OCI-LY7 (cell line): ENCODE measurements at regions not wholly inside any gene's neighbourhood (a gene's known extent, or its start where the extent isn't known, plus 50 kb on each side); places are given as distances from the start of the nearest gene placed in this dataset.

Source experiments
- BruUV-seq: library from RNA; stranded (reverse); fragments of 400-500 nt; replicated peaks from 2 replicates; lab custom pipeline; 2021; lab: Mats Ljungman, UMichigan
- CTCF ChIA-PET: fragments of 300-600 bp; sonication (Branson Sonifier 250); formaldehyde crosslinking; loops from one replicate; lab custom pipeline; 2022; ENCODE audit warnings: antibody characterized with exemption; ENCODE audit not compliant: unreplicated experiment; lab: Charles Lee
- POLR2A ChIA-PET: fragments of 300-600 bp; sonication (Branson Sonifier 250); formaldehyde crosslinking; loops from one replicate; lab custom pipeline; 2022; ENCODE audit warnings: antibody characterized with exemption; lab: Charles Lee
- DNase-seq: peaks from one replicate; pipeline ENCODE4 v3.0.0-alpha.2; 2015; ENCODE audit warnings: low spot score
- H2AFZ ChIP-seq: fragments of 200-600 bp; sonication (generic), shearing (Covaris generic); 2 replicates; pipeline ENCODE4 v1.6.1; 2014; ENCODE audit warnings: mild to moderate bottlenecking, antibody characterized with exemption, low read length, moderate library complexity
- H3K27ac ChIP-seq: fragments of 200-600 bp; sonication (generic); 2 replicates; pipeline ENCODE4 v1.5.1; 2014; ENCODE audit warnings: mixed run types, low read depth, mild to moderate bottlenecking, moderate library complexity, low read length, inconsistent platforms; ENCODE audit not compliant: poor library complexity, severe bottlenecking
- H3K36me3 ChIP-seq: fragments of 200-600 bp; sonication (generic); 2 replicates; pipeline ENCODE4 v1.6.1; 2014; ENCODE audit warnings: mild to moderate bottlenecking, antibody characterized with exemption, low read length, moderate library complexity, mixed read lengths; ENCODE audit not compliant: insufficient read depth
- H3K4me1 ChIP-seq: fragments of 200-600 bp; sonication (generic); 2 replicates; pipeline ENCODE4 v1.5.1; 2014; ENCODE audit warnings: mild to moderate bottlenecking, low read length; ENCODE audit not compliant: insufficient read depth, poor library complexity, severe bottlenecking
- H3K4me2 ChIP-seq: fragments of 200-600 bp; sonication (generic); 2 replicates; pipeline ENCODE4 v1.6.1; 2014; ENCODE audit warnings: mild to moderate bottlenecking, low read length
- H3K4me3 ChIP-seq: fragments of 200-600 bp; sonication (generic); 2 replicates; pipeline ENCODE4 v1.5.1; 2014; ENCODE audit warnings: mild to moderate bottlenecking, low read depth, low read length; ENCODE audit not compliant: poor library complexity, severe bottlenecking
- H3K79me2 ChIP-seq: fragments of 200-600 bp; sonication (generic); 2 replicates; pipeline ENCODE4 v1.6.1; 2016; ENCODE audit warnings: low read depth, mild to moderate bottlenecking, low read length, moderate library complexity, mixed read lengths; ENCODE audit not compliant: insufficient read depth
- H3K9me2 ChIP-seq: fragments of 200-600 bp; sonication (generic); 2 replicates; pipeline ENCODE4 v1.6.1; 2016; ENCODE audit warnings: mild to moderate bottlenecking, low read length, mixed read lengths; ENCODE audit not compliant: insufficient read depth
- H3K9me3 ChIP-seq: fragments of 200-600 bp; sonication (generic); 2 replicates; pipeline ENCODE4 v1.6.1; 2014; ENCODE audit warnings: mild to moderate bottlenecking, mixed run types, low read length, mixed read lengths
- H4K20me1 ChIP-seq: fragments of 200-600 bp; sonication (generic); 2 replicates; pipeline ENCODE4 v1.6.1; 2014; ENCODE audit warnings: mild to moderate bottlenecking, antibody characterized with exemption, low read length, moderate library complexity, mixed read lengths; ENCODE audit not compliant: insufficient read depth
- EZH2phosphoT487 ChIP-seq: fragments of 200-600 bp; sonication (generic); IDR thresholded peaks from 2 replicates; pipeline ENCODE4 v1.6.1; 2018; ENCODE audit warnings: low read depth, borderline replicate concordance, mild to moderate bottlenecking, mixed run types, antibody characterized with exemption, low read length, moderate library complexity, mixed read lengths
- intact Hi-C: fragments of 100-400 bp; cut with micrococcal nuclease; formaldehyde crosslinking; loops from one replicate; pipeline ENCODE4 v1.10.0; 2022; ENCODE audit not compliant: unreplicated experiment
- TF ChIP-seq, protein P1 (sequence below): fragments of 200-600 bp; sonication (generic); conservative IDR thresholded peaks from 2 replicates; pipeline ENCODE4 v1.5.1; 2014; ENCODE audit warnings: mild to moderate bottlenecking, antibody characterized with exemption, low read length, moderate library complexity, mixed read lengths

DNA sequence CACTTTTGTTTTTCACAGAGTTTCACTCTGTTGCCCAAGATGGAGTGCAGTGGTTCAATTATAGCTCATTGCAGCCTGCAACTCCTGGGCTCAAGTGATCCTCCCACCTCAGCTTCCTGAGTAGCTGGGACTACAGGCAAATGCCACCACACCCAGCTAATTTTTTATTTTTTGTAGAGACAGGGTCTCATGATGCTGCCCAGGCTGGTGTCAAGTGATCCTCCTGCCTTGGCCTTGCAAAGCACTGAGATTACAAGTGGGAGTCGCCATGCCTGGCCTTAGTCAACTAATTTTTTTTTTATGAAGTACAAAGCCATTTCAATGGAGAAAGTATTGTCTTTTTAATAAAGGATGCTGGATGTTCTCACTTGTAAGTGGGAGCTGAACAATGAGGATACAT is 51.3 kb upstream of the UXT start:
- H4K20me1 ChIP-seq, result no peaks in the 10 kb centered on the region
- TF ChIP-seq, protein P1, sequence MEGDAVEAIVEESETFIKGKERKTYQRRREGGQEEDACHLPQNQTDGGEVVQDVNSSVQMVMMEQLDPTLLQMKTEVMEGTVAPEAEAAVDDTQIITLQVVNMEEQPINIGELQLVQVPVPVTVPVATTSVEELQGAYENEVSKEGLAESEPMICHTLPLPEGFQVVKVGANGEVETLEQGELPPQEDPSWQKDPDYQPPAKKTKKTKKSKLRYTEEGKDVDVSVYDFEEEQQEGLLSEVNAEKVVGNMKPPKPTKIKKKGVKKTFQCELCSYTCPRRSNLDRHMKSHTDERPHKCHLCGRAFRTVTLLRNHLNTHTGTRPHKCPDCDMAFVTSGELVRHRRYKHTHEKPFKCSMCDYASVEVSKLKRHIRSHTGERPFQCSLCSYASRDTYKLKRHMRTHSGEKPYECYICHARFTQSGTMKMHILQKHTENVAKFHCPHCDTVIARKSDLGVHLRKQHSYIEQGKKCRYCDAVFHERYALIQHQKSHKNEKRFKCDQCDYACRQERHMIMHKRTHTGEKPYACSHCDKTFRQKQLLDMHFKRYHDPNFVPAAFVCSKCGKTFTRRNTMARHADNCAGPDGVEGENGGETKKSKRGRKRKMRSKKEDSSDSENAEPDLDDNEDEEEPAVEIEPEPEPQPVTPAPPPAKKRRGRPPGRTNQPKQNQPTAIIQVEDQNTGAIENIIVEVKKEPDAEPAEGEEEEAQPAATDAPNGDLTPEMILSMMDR, result no peak
- no peak for TF ChIP-seq EZH2phosphoT487
- H3K4me1 ChIP-seq, result no peaks in the 10 kb centered on the region
- no peak overlapping the region for H3K27ac ChIP-seq
- POLR2A ChIA-PET, result no interaction called here
- H3K4me3 ChIP-seq, result no peak overlapping the region
- H3K4me2 ChIP-seq, result no peak overlapping the region
- no peaks in the 10 kb centered on the region for H3K79me2 ChIP-seq
- DNase-seq, result no peak
- H3K9me3 ChIP-seq, result no peaks in the 10 kb centered on the region
- BruUV-seq, result no TSS peak
- CTCF ChIA-PET, result no interaction called here
- H3K36me3 ChIP-seq, result no peaks in the 10 kb centered on the region
- H2AFZ ChIP-seq, result no peak overlapping the region
- intact Hi-C loops, result no loop called here
- H3K9me2 ChIP-seq, result no peaks in the 10 kb centered on the region
